Heart right ventricle (tissue), 16 donors: ENCODE measurements at regions not wholly inside any gene's neighbourhood (a gene's known extent, or its start where the extent isn't known, plus 50 kb on each side); places are given as distances from the start of the nearest gene placed in this dataset.

Experiments
- ATAC-seq, 8 donors: fragments of 200-7000 bp; cut with Tn5 transposase; one replicate each; pipeline ENCODE4 v1.9.1; 2020; ENCODE audit warnings: mild to moderate bottlenecking in 8 of 8, moderate library complexity in 8 of 8, moderate number of reproducible peaks in 1 of 8
- DNase-seq, 2 donors: peaks; one replicate each; pipeline ENCODE4 v3.0.0-alpha.2; 2020
- H3K27ac ChIP-seq, 10 donors: fragments of 200-600 bp; sonication (generic) in 2 of 10; one replicate each; pipeline versions ENCODE4 v1.5.0 to v1.8.0; 2020 to 2022; ENCODE audit warnings: mild to moderate bottlenecking in 3 of 10
- H3K27me3 ChIP-seq, 7 donors: fragments of 200-600 bp; one replicate each; pipeline ENCODE4 v1.8.0; 2021 to 2022; ENCODE audit warnings: mild to moderate bottlenecking in 2 of 7
- H3K36me3 ChIP-seq, 9 donors: fragments of 200-600 bp; sonication (generic) in 1 of 9; one replicate each; pipeline versions ENCODE4 v1.5.0 to v1.8.0; 2020 to 2022; ENCODE audit warnings: mild to moderate bottlenecking in 2 of 9
- H3K4me1 ChIP-seq, 9 donors: fragments of 200-600 bp; sonication (generic) in 1 of 9; one replicate each; pipeline versions ENCODE4 v1.5.0 to v1.8.0; 2020 to 2022; ENCODE audit warnings: mild to moderate bottlenecking in 4 of 9
- H3K4me3 ChIP-seq, 10 donors: fragments of 200-600 bp; sonication (generic) in 2 of 10; one replicate each; pipeline versions ENCODE4 v1.5.0 to v1.8.0; 2020 to 2022; ENCODE audit warnings: mild to moderate bottlenecking in 7 of 10, moderate library complexity in 2 of 10
- H3K9me3 ChIP-seq, 11 donors: fragments of 200-600 bp in 10 of 11; sonication (generic) in 2 of 11; one replicate each; pipeline versions ENCODE4 v1.5.0 to v1.8.0; 2013 to 2022; ENCODE audit warnings: mild to moderate bottlenecking in 2 of 11, control low read depth in 1 of 11, moderate library complexity in 1 of 11
- CTCF ChIP-seq, 9 donors: fragments of 200-600 bp; sonication (generic) in 2 of 9; IDR thresholded peaks; one replicate each; pipeline versions ENCODE4 v1.5.0 to v1.8.0; 2021 to 2022; ENCODE audit warnings: antibody characterized with exemption in 9 of 9, mild to moderate bottlenecking in 5 of 9, moderate library complexity in 1 of 9
- WGBS, 2 donors: extraction: QIAGEN DNeasy Blood & Tissue Kit; methylation state at CpG; one replicate each; pipeline ENCODE4 v1.1.7; 2013; ENCODE audit warnings: inconsistent platforms in 1 of 2; 5-methylcytosine and 5-hydroxymethylcytosine counted together
- intact Hi-C, 10 donors: fragments of 100-400 bp; cut with DNase I; formaldehyde crosslinking; loops; one replicate each; pipeline versions ENCODE4 v1.11.1 to v1.14.2; 2022
- donor health status: Arrhythmogenic right ventricular cardiomyopathy.
- donor health status: ischemic (EF 13 %, LVEDD 7.1; RV severe dilation, severe dysfunction).
- donor health status: healthy with polysubstance abuse.
- donor health status: DM: no; HTN: yes; CAD: no.
- donor health status: DM: no; HTN: no; CAD: no.
- donor health status: ischemic (EF 25% LVEDD 6.9; RV normal size, moderate dysfunction).
- donor health status: ischemic (EF 25% LVEDD 5.7; RV mildly dilated, moderate dysfunction).
- donor health status: healthy.
- donor health status: DM: yes; HTN: yes; CAD: no.
- donor health status: Ischemic cardiomyopathy.
- donor health status: ischemic (EF 35%, LVEDD 5.7; RV mildly dilated, moderate dysfunction).
- donor health status: nonischemic (EF 11% LVEDD 7.7; RV severe dilation, severe dysfunction).
- donor health status: DM: yes; HTN: yes; CAD: no.
- donor health status: PGD.
- donor health status: ischemic (EF 29% LVEDD 5.4; RV normal size, mild dysfunction).
- donor health status: nonischemic (EF 23%, LVEDD 6.1; RV moderate dilation, normal function).

GRCh38 chr4:122978789-122979188, 56.4 kb upstream of the NUDT6 start:
- H3K9me3 ChIP-seq: peaks cover 0 to 26% (median 5%) of the 10 kb centered on the region in 11 donors
- 97 to 99% methylated on average over 5 of the region's 5 CpGs for WGBS, 2 donors
- H3K4me3 ChIP-seq: no peak overlapping the region
- H3K36me3 ChIP-seq: peaks cover 0 to 53% (median 24%) of the 10 kb centered on the region in 9 donors
- H3K27ac ChIP-seq: no peak overlapping the region
- TF ChIP-seq CTCF (IDR thresholded peaks at IDR 0.05): no peak
- no peak for ATAC-seq
- no peaks in the 10 kb centered on the region for H3K27me3 ChIP-seq
- intact Hi-C loops: no loop called here
- H3K4me1 ChIP-seq: no peaks in the 10 kb centered on the region
- no peak for DNase-seq

GRCh38 chr4:122980860-122981259, 58.5 kb upstream of the NUDT6 start:
- TF ChIP-seq CTCF (IDR thresholded peaks at IDR 0.05): no peak
- Histone ChIP-seq H3K4me3 (no peak overlapping the region), H3K27ac (no peak overlapping the region), H3K4me1 (no peaks in the 10 kb centered on the region), H3K27me3 (no peaks in the 10 kb centered on the region), H3K36me3 (peaks cover 0 to 52% (median 24%) of the 10 kb centered on the region in 9 donors), H3K9me3 (peaks cover 0 to 27% (median 5%) of the 10 kb centered on the region in 11 donors)
- intact Hi-C loops: no loop called here
- DNase-seq (no peak), ATAC-seq (no peak)

- Histone ChIP-seq H3K27ac (no peak overlapping the region), H3K4me1 (peaks cover 0 to 12% (median 9%) of the 10 kb centered on the region in 9 donors), H3K36me3 (peaks cover 0 to 43% (median 0%) of the 10 kb centered on the region in 9 donors), H3K27me3 (no peaks in the 10 kb centered on the region), H3K9me3 (peaks cover 0 to 54% (median 20%) of the 10 kb centered on the region in 11 donors), H3K4me3 (no peak overlapping the region)
- ATAC-seq (no peak), DNase-seq (no peak)
- no peak for TF ChIP-seq CTCF (IDR thresholded peaks at IDR 0.05)
- WGBS, 2 donors: 98 to 99% methylated on average over 2 of the region's 2 CpGs
- intact Hi-C loops: no loop called here
Observed at GRCh38 chr4:122988696-122989095, 66.3 kb upstream of the NUDT6 start.

- Histone ChIP-seq H3K27me3 (no peaks in the 10 kb centered on the region), H3K27ac (no peak overlapping the region), H3K36me3 (peaks cover 0 to 33% (median 0%) of the 10 kb centered on the region in 9 donors), H3K4me1 (peaks cover 0 to 12% (median 9%) of the 10 kb centered on the region in 9 donors), H3K9me3 (peaks cover 0 to 46% (median 20%) of the 10 kb centered on the region in 11 donors), H3K4me3 (no peak overlapping the region)
- DNase-seq (no peak), ATAC-seq (no peak)
- no peak for TF ChIP-seq CTCF (IDR thresholded peaks at IDR 0.05)
- intact Hi-C loops: no loop called here
- WGBS, 2 donors: 97 to 100% methylated on average over 2 of the region's 2 CpGs
Observed at GRCh38 chr4:122990891-122991290, 68.5 kb upstream of the NUDT6 start.
